GM19324 (cell line): ENCODE measurements at regions not wholly inside any gene's neighbourhood (a gene's known extent, or its start where the extent isn't known, plus 50 kb on each side); places are given as distances from the start of the nearest gene placed in this dataset.

ENCODE experiments used
- ATAC-seq: cut with Tn5 transposase; IDR thresholded peaks from one replicate; pipeline ENCODE4 v1.9.1; 2021; ENCODE audit warnings: mild to moderate bottlenecking, moderate library complexity; ENCODE audit not compliant: unreplicated experiment, low FRiP score

GRCh38 chr1:209490013-209490412, 93.5 kb upstream of the CAMK1G start:
- ATAC-seq: no peak

- no peak for ATAC-seq
These were observed 92.5 kb upstream of the CAMK1G start for GRCh38 chr1:209491031-209491430.

- no peak for ATAC-seq
These were observed 92.0 kb upstream of the CAMK1G start for GRCh38 chr1:209491496-209491895.

- ATAC-seq: no peak
These were observed 91.6 kb upstream of the CAMK1G start for GRCh38 chr1:209491897-209492296.

- no peak for ATAC-seq
These were observed 90.0 kb upstream of the CAMK1G start for GRCh38 chr1:209493559-209493958.

GRCh38 chr1:209497729-209498128, 85.8 kb upstream of the CAMK1G start:
- ATAC-seq: no peak

- ATAC-seq: no peak
These were observed 82.5 kb upstream of the CAMK1G start for GRCh38 chr1:209500993-209501392.

- no peak for ATAC-seq
These were observed 80.3 kb upstream of the CAMK1G start for GRCh38 chr1:209503196-209503595.

GRCh38 chr1:209504571-209504970, 78.9 kb upstream of the CAMK1G start:
- ATAC-seq: no peak

GRCh38 chr1:209505044-209505443, 78.5 kb upstream of the CAMK1G start:
- ATAC-seq: no peak

GRCh38 chr1:209506101-209506500, 77.4 kb upstream of the CAMK1G start:
- ATAC-seq: no peak

- ATAC-seq: no peak
These were observed 74.5 kb upstream of the CAMK1G start for GRCh38 chr1:209509039-209509438.

GRCh38 chr1:209510063-209510462, 73.5 kb upstream of the CAMK1G start:
- no peak for ATAC-seq

GRCh38 chr1:209511169-209511568, 72.3 kb upstream of the CAMK1G start:
- no peak for ATAC-seq

- no peak for ATAC-seq
These were observed 70.7 kb upstream of the CAMK1G start for GRCh38 chr1:209512821-209513220.

- ATAC-seq: no peak
These were observed 70.3 kb upstream of the CAMK1G start for GRCh38 chr1:209513226-209513625.

- ATAC-seq: no peak
These were observed 66.5 kb upstream of the CAMK1G start for GRCh38 chr1:209516771-209517680.

- ATAC-seq: no peak
These were observed 65.8 kb upstream of the CAMK1G start for GRCh38 chr1:209517681-209518050.

- no peak for ATAC-seq
These were observed 63.7 kb upstream of the CAMK1G start for GRCh38 chr1:209519786-209520185.

GRCh38 chr1:209522826-209523225, 60.7 kb upstream of the CAMK1G start:
- no peak for ATAC-seq

- no peak for ATAC-seq
These were observed 57.4 kb upstream of the CAMK1G start for GRCh38 chr1:209526137-209526536.

GRCh38 chr1:209527372-209527771, 56.1 kb upstream of the CAMK1G start:
- no peak for ATAC-seq
